Peyer's patch (tissue), 4 donors: ENCODE measurements at regions not wholly inside any gene's neighbourhood (a gene's known extent, or its start where the extent isn't known, plus 50 kb on each side); places are given as distances from the start of the nearest gene placed in this dataset.

Experiments
- CTCF ChIP-seq, 6 experiments: fragments of 450-650 bp in 4 of 6; fragments of 200-600 bp in 2 of 6; sonication (generic) in 1 of 6; IDR thresholded peaks; one replicate each; pipeline ENCODE4 v1.5.1; 2017 to 2019; ENCODE audit warnings: antibody characterized with exemption in 6 of 6, mild to moderate bottlenecking in 3 of 6, moderate library complexity in 1 of 6
- POLR2A ChIP-seq, 2 donors: fragments of 450-650 bp; IDR thresholded peaks; one replicate each; pipeline ENCODE4 v1.5.1; 2017; ENCODE audit warnings: antibody characterized with exemption in 2 of 2, mild to moderate bottlenecking in 2 of 2, moderate library complexity in 2 of 2

GRCh38 chr3:152656972-152657355 lies 178.0 kb upstream of the P2RY1 start:
- no peak for TF ChIP-seq CTCF (IDR thresholded peaks at IDR 0.05)
- TF ChIP-seq POLR2A (IDR thresholded peaks at IDR 0.05) = no peak
